ENCODE measurements at regions not wholly inside any gene's neighbourhood (a gene's known extent, or its start where the extent isn't known, plus 50 kb on each side); places are given as distances from the start of the nearest gene placed in this dataset.

DNA sequence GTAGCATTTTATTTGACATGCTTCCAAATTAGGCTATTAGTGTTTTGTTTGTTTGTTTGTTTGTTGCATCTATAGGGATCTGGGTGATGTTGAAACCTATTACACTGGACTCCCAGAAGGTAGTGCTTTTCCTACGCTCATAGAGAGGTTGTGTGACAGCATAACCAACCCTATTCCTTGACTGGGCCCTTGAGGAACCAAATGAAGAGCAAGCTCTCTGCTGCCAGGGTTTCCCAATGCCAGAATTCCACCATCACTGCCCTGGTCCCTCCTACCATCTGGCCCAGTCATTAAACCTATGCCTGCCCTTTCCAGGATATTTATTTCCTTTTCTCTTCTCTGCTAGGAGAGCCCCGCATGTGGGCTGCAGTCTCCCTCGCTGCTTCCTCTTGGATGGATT lies 210.6 kb downstream of the IRS2 start:
- Histone ChIP-seq H3K4me3 (no peak overlapping the region), H3K36me3 (no peaks in the 10 kb centered on the region), H3K4me1 (no peaks in the 10 kb centered on the region), H3K27me3 (no peaks in the 10 kb centered on the region), H3K27ac (no peak overlapping the region), H3K9me3 (no peaks in the 10 kb centered on the region)
- WGBS, 2 donors (ENCODE audit: low coverage in 1 of 2) = 90 to 92% methylated on average over 2 of the region's 3 CpGs
- TF ChIP-seq POLR2A (IDR thresholded peaks at IDR 0.05) = no peak
- TF ChIP-seq CTCF (IDR thresholded peaks at IDR 0.05) = no peak
- TF ChIP-seq EP300 (IDR thresholded peaks at IDR 0.05) = no peak
- no peak for TF ChIP-seq POLR2AphosphoS5 (IDR thresholded peaks at IDR 0.05)
- ATAC-seq = no peak

GRCh38 chr13:109572389-109572788 lies 214.0 kb downstream of the IRS2 start:
- Histone ChIP-seq H3K36me3 (no peaks in the 10 kb centered on the region), H3K27ac (no peak overlapping the region), H3K4me1 (no peaks in the 10 kb centered on the region), H3K27me3 (no peaks in the 10 kb centered on the region), H3K9me3 (no peaks in the 10 kb centered on the region), H3K4me3 (no peak overlapping the region)
- 66% methylated on average over 4 of the region's 6 CpGs; no CpG with 5 or more reads in 1 of the 2 donors for WGBS, 2 donors (ENCODE audit: low coverage in 1 of 2)
- no peak for ATAC-seq
- TF ChIP-seq EP300 (IDR thresholded peaks at IDR 0.05) (no peak), CTCF (IDR thresholded peaks at IDR 0.05) (no peak), POLR2A (IDR thresholded peaks at IDR 0.05) (no peak), POLR2AphosphoS5 (IDR thresholded peaks at IDR 0.05) (no peak)

GRCh38 chr13:109569958-109570711 lies 216.2 kb downstream of the IRS2 start:
- no peak overlapping the region for H3K27ac ChIP-seq
- TF ChIP-seq EP300 (IDR thresholded peaks at IDR 0.05) (no peak), CTCF (IDR thresholded peaks at IDR 0.05) (no peak), POLR2A (IDR thresholded peaks at IDR 0.05) (no peak), POLR2AphosphoS5 (IDR thresholded peaks at IDR 0.05) (no peak)
- H3K27me3 ChIP-seq = no peaks in the 10 kb centered on the region
- no peak for ATAC-seq
- H3K9me3 ChIP-seq = no peaks in the 10 kb centered on the region
- WGBS, 2 donors (ENCODE audit: low coverage in 1 of 2) = 87 to 89% methylated on average over 6 to 9 of the region's 11 CpGs
- H3K4me3 ChIP-seq = no peak overlapping the region
- no peaks in the 10 kb centered on the region for H3K36me3 ChIP-seq
- no peaks in the 10 kb centered on the region for H3K4me1 ChIP-seq

DNA sequence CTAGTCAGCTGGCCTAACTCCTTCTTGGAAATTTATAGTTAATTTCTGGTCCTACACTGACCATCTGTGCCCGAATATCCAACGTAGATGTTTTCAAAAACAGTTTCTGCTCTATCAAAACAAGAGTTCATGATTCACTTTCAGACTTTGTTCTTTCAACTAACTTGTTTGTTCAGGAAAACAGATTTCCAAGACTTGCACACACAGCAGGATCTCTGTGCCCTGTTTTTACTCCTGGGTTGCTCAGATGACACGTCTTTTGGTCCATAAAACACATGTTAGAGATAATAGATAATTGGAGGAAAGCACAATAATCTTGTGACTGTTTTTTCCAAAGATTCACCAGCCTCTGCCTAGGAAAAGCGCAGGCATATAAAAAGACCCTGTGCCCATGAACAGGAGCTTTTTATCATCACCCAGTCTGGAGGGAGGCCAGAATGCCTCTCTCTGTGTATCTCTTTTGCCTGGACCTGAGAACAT lies 218.0 kb downstream of the IRS2 start:
- WGBS, 2 donors (ENCODE audit: low coverage in 1 of 2) = 58 to 63% methylated on average over 4 of the region's 4 CpGs
- no peaks in the 10 kb centered on the region for H3K36me3 ChIP-seq
- no peak for TF ChIP-seq EP300 (IDR thresholded peaks at IDR 0.05)
- no peak for TF ChIP-seq POLR2A (IDR thresholded peaks at IDR 0.05)
- TF ChIP-seq POLR2AphosphoS5 (IDR thresholded peaks at IDR 0.05) = no peak
- no peak for TF ChIP-seq CTCF (IDR thresholded peaks at IDR 0.05)
- no peak for ATAC-seq
- no peaks in the 10 kb centered on the region for H3K27me3 ChIP-seq
- no peak overlapping the region for H3K27ac ChIP-seq
- no peak overlapping the region for H3K4me3 ChIP-seq
- no peaks in the 10 kb centered on the region for H3K9me3 ChIP-seq
- H3K4me1 ChIP-seq = no peaks in the 10 kb centered on the region

- Histone ChIP-seq H3K27me3 (no peaks in the 10 kb centered on the region), H3K4me3 (no peak overlapping the region), H3K27ac (no peak overlapping the region), H3K4me1 (no peaks in the 10 kb centered on the region), H3K9me3 (no peaks in the 10 kb centered on the region), H3K36me3 (no peaks in the 10 kb centered on the region)
- no peak for ATAC-seq
- 53 to 54% methylated on average over 2 of the region's 2 CpGs for WGBS, 2 donors (ENCODE audit: low coverage in 1 of 2)
- TF ChIP-seq EP300 (IDR thresholded peaks at IDR 0.05) (no peak), CTCF (IDR thresholded peaks at IDR 0.05) (no peak), POLR2A (IDR thresholded peaks at IDR 0.05) (no peak), POLR2AphosphoS5 (IDR thresholded peaks at IDR 0.05) (no peak)
These were observed 219.1 kb downstream of the IRS2 start for GRCh38 chr13:109567315-109567714.

All from gastroesophageal sphincter (tissue), 4 donors.